H1 (cell line): ENCODE measurements at regions not wholly inside any gene's neighbourhood (a gene's known extent, or its start where the extent isn't known, plus 50 kb on each side); places are given as distances from the start of the nearest gene placed in this dataset.

ENCODE experiments used
- CTCF ChIA-PET: fragments of 300-600 bp; sonication (Branson Sonifier 250); formaldehyde crosslinking; loops from one replicate; lab custom pipeline; 2021; ENCODE audit not compliant: partially characterized antibody; lab: Charles Lee
- POLR2A ChIA-PET: fragments of 300-600 bp; sonication (Branson Sonifier 250); formaldehyde crosslinking; loops from one replicate; lab custom pipeline; 2021; ENCODE audit warnings: inconsistent platforms; ENCODE audit not compliant: partially characterized antibody; lab: Charles Lee
- DNase-seq, 2 experiments: peaks; one replicate each; pipeline versions ENCODE4 v3.0.0 to v3.0.0-alpha.2; 2010 to 2022; ENCODE audit warnings: low spot score in 2 of 2, low read depth in 1 of 2, mixed read lengths in 1 of 2
- FAIRE-seq: peaks from 2 replicates; lab custom pipeline; 2011; peaks lifted over from hg19 to GRCh38; lab: Jason Lieb, UNC
- H2AFZ ChIP-seq: 2 replicates; pipeline ENCODE4 v1.8.1; 2012; ENCODE audit warnings: low read length, inconsistent platforms
- H2AK5ac ChIP-seq: 2 replicates; pipeline ENCODE4 v1.6.1; 2013; ENCODE audit warnings: low read depth, low read length
- H2BK120ac ChIP-seq: replicated peaks from 2 replicates; pipeline ENCODE3; 2013; ENCODE audit warnings: low read depth, low read length, inconsistent platforms
- H2BK12ac ChIP-seq: 2 replicates; pipeline ENCODE4 v1.6.1; 2013; ENCODE audit warnings: low read depth, low read length
- H2BK15ac ChIP-seq: 2 replicates; pipeline ENCODE4 v1.6.1; 2013; ENCODE audit warnings: low read length
- H2BK20ac ChIP-seq: 2 replicates; pipeline ENCODE4 v1.6.1; 2013; ENCODE audit warnings: low read length
- H2BK5ac ChIP-seq: 2 replicates; pipeline ENCODE4 v1.6.1; 2013; ENCODE audit warnings: low read depth, low read length
- H3K14ac ChIP-seq: 2 replicates; pipeline ENCODE4 v1.6.1; 2013; ENCODE audit warnings: inconsistent platforms; ENCODE audit not compliant: insufficient read length
- H3K18ac ChIP-seq: 2 replicates; pipeline ENCODE4 v1.6.1; 2013; ENCODE audit warnings: low read length; ENCODE audit errors: extremely low read depth
- H3K23ac ChIP-seq: 2 replicates; pipeline ENCODE4 v1.6.1; 2013; ENCODE audit warnings: inconsistent platforms; ENCODE audit not compliant: insufficient read length
- H3K23me2 ChIP-seq: 2 replicates; pipeline ENCODE4 v1.6.1; 2013; ENCODE audit warnings: low read depth, low read length
- H3K27ac ChIP-seq: 2 replicates; pipeline ENCODE4 v1.6.1; 2011; ENCODE audit warnings: low read depth, low read length, inconsistent platforms
- H3K27me3 ChIP-seq, 4 experiments: replicated peaks in 1 of 4; 1 replicate in 1 of 4; 2 replicates in 3 of 4; pipeline versions ENCODE4 v1.6.1 to v1.8.1; 2011 to 2013; ENCODE audit warnings: low read length in 3 of 4, mild to moderate bottlenecking in 3 of 4, inconsistent platforms in 2 of 4, mixed read lengths in 2 of 4, moderate library complexity in 1 of 4; ENCODE audit not compliant: control insufficient read depth in 3 of 4, insufficient read depth in 3 of 4; ENCODE audit errors: extremely low read depth in 1 of 4
- H3K36me3 ChIP-seq, 4 experiments: 2 replicates each; pipeline versions ENCODE4 v1.6.1 to v1.8.1; 2011 to 2013; ENCODE audit warnings: mild to moderate bottlenecking in 4 of 4, low read length in 3 of 4, moderate library complexity in 2 of 4, control low read depth in 1 of 4, inconsistent platforms in 1 of 4; ENCODE audit not compliant: insufficient read depth in 4 of 4, control insufficient read depth in 2 of 4
- H3K4ac ChIP-seq: replicated peaks from 2 replicates; pipeline ENCODE3; 2013; ENCODE audit warnings: low read length, low read depth, mixed read lengths, inconsistent platforms; ENCODE audit not compliant: insufficient read length
- H3K4me1 ChIP-seq, 4 experiments: replicated peaks in 1 of 4; 1 replicate in 1 of 4; 2 replicates in 3 of 4; pipeline versions ENCODE4 v1.6.1 to v1.8.1; 2011 to 2013; ENCODE audit warnings: low read length in 3 of 4, inconsistent platforms in 2 of 4, mixed read lengths in 1 of 4; ENCODE audit not compliant: insufficient read depth in 4 of 4, control insufficient read depth in 3 of 4
- H3K4me2 ChIP-seq, 2 experiments: 2 replicates each; pipeline versions ENCODE4 v1.6.1 to v1.8.1; 2011 to 2013; ENCODE audit warnings: low read depth in 2 of 2, low read length in 2 of 2, control low read depth in 1 of 2, inconsistent platforms in 1 of 2, mild to moderate bottlenecking in 1 of 2; ENCODE audit not compliant: insufficient read depth in 1 of 2
- H3K4me3 ChIP-seq, 4 experiments: fragments of 200-600, 300-600 bp in 1 of 4; sonication (generic), shearing (Covaris generic), sonication (Bioruptor Twin) in 1 of 4; 2 replicates each; pipeline versions ENCODE4 v1.5.1 to v1.8.1; 2011 to 2016; ENCODE audit warnings: low read length in 4 of 4, low read depth in 3 of 4, control low read depth in 2 of 4, inconsistent platforms in 2 of 4, mild to moderate bottlenecking in 2 of 4, mixed read lengths in 1 of 4, moderate library complexity in 1 of 4; ENCODE audit not compliant: insufficient read depth in 2 of 4; ENCODE audit errors: extremely low read depth in 1 of 4
- H3K56ac ChIP-seq: replicated peaks from 2 replicates; pipeline ENCODE3; 2013; ENCODE audit warnings: low read depth, mild to moderate bottlenecking, mixed read lengths, low read length, inconsistent platforms; ENCODE audit not compliant: insufficient read length
- H3K79me1 ChIP-seq: 2 replicates; pipeline ENCODE4 v1.6.1; 2013; ENCODE audit warnings: low read depth, low read length, control low read depth
- H3K79me2 ChIP-seq, 2 experiments: 2 replicates each; pipeline versions ENCODE4 v1.6.1 to v1.8.1; 2012 to 2013; ENCODE audit warnings: low read length in 2 of 2, mild to moderate bottlenecking in 2 of 2, inconsistent platforms in 1 of 2; ENCODE audit not compliant: insufficient read depth in 2 of 2, control insufficient read depth in 1 of 2
- H3K9ac ChIP-seq, 4 experiments: replicated peaks in 1 of 4; 1 replicate in 1 of 4; 2 replicates in 3 of 4; pipeline versions ENCODE4 v1.6.1 to v1.8.1; 2011 to 2013; ENCODE audit warnings: low read depth in 3 of 4, low read length in 3 of 4, control low read depth in 2 of 4, mild to moderate bottlenecking in 2 of 4, moderate library complexity in 2 of 4, inconsistent platforms in 1 of 4; ENCODE audit errors: extremely low read depth in 1 of 4
- H3K9me3 ChIP-seq, 2 experiments: 2 replicates each; pipeline versions ENCODE4 v1.6.1 to v1.8.1; 2012 to 2013; ENCODE audit warnings: mild to moderate bottlenecking in 2 of 2, moderate library complexity in 2 of 2, control low read depth in 1 of 2, inconsistent platforms in 1 of 2, low read depth in 1 of 2, low read length in 1 of 2, mixed read lengths in 1 of 2; ENCODE audit not compliant: insufficient read depth in 2 of 2
- H4K20me1 ChIP-seq, 2 experiments: replicated peaks in 1 of 2; 2 replicates each; pipeline versions ENCODE3 to v1.8.1; 2011 to 2013; ENCODE audit warnings: inconsistent platforms in 2 of 2, low read length in 2 of 2, mild to moderate bottlenecking in 1 of 2; ENCODE audit not compliant: insufficient read depth in 2 of 2, control insufficient read depth in 1 of 2
- H4K5ac ChIP-seq: 2 replicates; pipeline ENCODE4 v1.6.1; 2013; ENCODE audit warnings: low read length, low read depth, mixed read lengths, inconsistent platforms; ENCODE audit not compliant: insufficient read length
- H4K8ac ChIP-seq: 2 replicates; pipeline ENCODE4 v1.8.0; 2013; ENCODE audit warnings: mild to moderate bottlenecking, moderate library complexity, low read length, inconsistent platforms; ENCODE audit not compliant: insufficient read depth; ENCODE audit errors: extremely low read depth
- H4K91ac ChIP-seq: replicated peaks from 2 replicates; pipeline ENCODE3; 2013; ENCODE audit warnings: low read length, mixed read lengths, inconsistent platforms; ENCODE audit not compliant: insufficient read length
- ASH2L ChIP-seq: fragments of 200-600, 300-600 bp; sonication (generic); IDR thresholded peaks from one replicate; pipeline ENCODE4 v1.7.1; 2017; ENCODE audit warnings: low read length
- BACH1 ChIP-seq: IDR thresholded peaks from 2 replicates; pipeline ENCODE4 v1.6.1; 2012; ENCODE audit warnings: low read length, improper control_type of control experiment
- CHD1 ChIP-seq: IDR thresholded peaks from 2 replicates; pipeline ENCODE4 v1.6.1; 2012; ENCODE audit warnings: low read depth, low read length, improper control_type of control experiment
- CREB1 ChIP-seq: IDR thresholded peaks from 2 replicates; pipeline ENCODE4 v1.6.1; 2012; ENCODE audit warnings: inconsistent platforms
- CTBP2 ChIP-seq: IDR thresholded peaks from 2 replicates; pipeline ENCODE4 v1.7.0; 2011; ENCODE audit warnings: borderline replicate concordance, mild to moderate bottlenecking, moderate library complexity, mixed read lengths, low read length; ENCODE audit not compliant: insufficient read depth, insufficient read length
- EP300 ChIP-seq, 2 experiments: IDR thresholded peaks; 1 replicate in 1 of 2; 2 replicates in 1 of 2; pipeline ENCODE4 v1.6.1; 2011 to 2012; ENCODE audit warnings: low read depth in 2 of 2, low read length in 2 of 2, mild to moderate bottlenecking in 2 of 2, borderline replicate concordance in 1 of 2, inconsistent platforms in 1 of 2, moderate library complexity in 1 of 2
- GTF2F1 ChIP-seq: IDR thresholded peaks from 2 replicates; pipeline ENCODE4 v1.6.1; 2012; ENCODE audit warnings: low read depth, low read length, improper control_type of control experiment, borderline replicate concordance
- HDAC2 ChIP-seq, 2 experiments: fragments of 300-600 bp in 1 of 2; sonication (generic) in 1 of 2; IDR thresholded peaks; 2 replicates each; pipeline ENCODE4 v1.6.1; 2011 to 2012; ENCODE audit warnings: low read depth in 2 of 2, low read length in 2 of 2, mild to moderate bottlenecking in 2 of 2, moderate library complexity in 2 of 2, borderline replicate concordance in 1 of 2, inconsistent platforms in 1 of 2
- KDM1A ChIP-seq: fragments of 200-600, 300-600 bp; sonication (generic); IDR thresholded peaks from 2 replicates; pipeline ENCODE4 v1.7.1; 2016; ENCODE audit warnings: mild to moderate bottlenecking, low read length, borderline replicate concordance
- KDM5A ChIP-seq: fragments of 200-600 bp; IDR thresholded peaks from 2 replicates; pipeline ENCODE4 v1.7.1; 2012; ENCODE audit warnings: mild to moderate bottlenecking, low read length, inconsistent platforms, mixed read lengths
- POLR2A ChIP-seq, 2 experiments: IDR thresholded peaks; 1 replicate in 1 of 2; 2 replicates in 1 of 2; pipeline ENCODE4 v1.6.1; 2011; ENCODE audit warnings: low read depth in 2 of 2, low read length in 2 of 2, mild to moderate bottlenecking in 2 of 2; ENCODE audit errors: control extremely low read depth in 1 of 2
- RBBP5 ChIP-seq: IDR thresholded peaks from 2 replicates; pipeline ENCODE4 v1.7.1; 2012; ENCODE audit warnings: low read depth, mild to moderate bottlenecking, inconsistent platforms, low read length, moderate library complexity, borderline replicate concordance
- TCF12 ChIP-seq: IDR thresholded peaks from 2 replicates; pipeline ENCODE4 v1.6.1; 2011; ENCODE audit warnings: low read depth, mild to moderate bottlenecking, low read length
- YY1 ChIP-seq: IDR thresholded peaks from 2 replicates; pipeline ENCODE4 v1.6.1; 2011; ENCODE audit warnings: low read depth, mild to moderate bottlenecking, low read length
- ZNF274 ChIP-seq: IDR thresholded peaks from 2 replicates; pipeline ENCODE4 v1.7.0; 2012; ENCODE audit warnings: low read length, borderline replicate concordance; ENCODE audit errors: extremely low read depth
- WGBS, 2 experiments: shearing (Covaris generic) in 1 of 2; methylation state at CpG; one replicate each; pipeline versions ENCODE4 v1.1.6 to v1.1.7; 2013 to 2015; ENCODE audit warnings: low lambda C conversion rate in 2 of 2, mixed read lengths in 2 of 2, inconsistent platforms in 1 of 2, low coverage in 1 of 2, missing lambda C conversion rate in 1 of 2; ENCODE audit not compliant: insufficient replicate concordance in 2 of 2, insufficient coverage in 1 of 2, insufficient read length in 1 of 2; ENCODE audit errors: extremely low coverage in 1 of 2, missing lambda C conversion rate in 1 of 2; 5-methylcytosine and 5-hydroxymethylcytosine counted together

- POLR2A ChIA-PET, result no interaction called here
- Histone ChIP-seq H3K27ac (no peak overlapping the region), H3K79me1 (no peaks in the 10 kb centered on the region), H3K23ac (no peak overlapping the region), H3K4me2 (no peak overlapping the region), H4K8ac (no peak overlapping the region), H3K14ac (no peak overlapping the region), H3K9ac (peak overlapping the region in 1 of 4 experiments; percentile 32; a peak in 1 of 7 replicates), H2BK5ac (no peak overlapping the region), H3K56ac (peak overlapping the region; percentile 39), H3K27me3 (no peaks in the 10 kb centered on the region), H2AK5ac (no peak overlapping the region), H4K91ac (no peak overlapping the region), H2BK120ac (no peak overlapping the region), H3K9me3 (no peaks in the 10 kb centered on the region), H3K4ac (no peak overlapping the region), H3K4me3 (no peak overlapping the region), H3K4me1 (no peaks in the 10 kb centered on the region), H3K23me2 (no peaks in the 10 kb centered on the region), H3K18ac (no peak overlapping the region), H4K20me1 (peaks cover 0 to 2% of the 10 kb centered on the region in 2 experiments), H3K79me2 (no peaks in the 10 kb centered on the region), H2BK20ac (no peak overlapping the region), H2BK12ac (no peak overlapping the region), H3K36me3 (no peaks in the 10 kb centered on the region), H2AFZ (no peak overlapping the region), H2BK15ac (no peak overlapping the region), H4K5ac (no peak overlapping the region)
- DNase-seq (no peak), FAIRE-seq (no peak)
- CTCF ChIA-PET, result interaction anchor here (1.4 to 2.6 kb wide), 3 partner anchors 9 to 30 kb away, joined by 3 to 11 read pairs (median 4); no protein-coding TSS in a partner anchor
- WGBS, 2 experiments, result 85 to 100% methylated on average over 2 to 7 of the region's 7 CpGs
- TF ChIP-seq YY1 (no peak), POLR2A (IDR thresholded peaks at IDR 0.05; ENCODE audit: control extremely low read depth in 1 of 2, low read depth in 2 of 2, low read length in 2 of 2) (no peak), KDM1A (no peak), TCF12 (no peak), ASH2L (no peak), EP300 (IDR thresholded peaks at IDR 0.05; ENCODE audit: borderline replicate concordance in 1 of 2, low read depth in 2 of 2, low read length in 2 of 2) (no peak), HDAC2 (IDR thresholded peaks at IDR 0.05; ENCODE audit: borderline replicate concordance in 1 of 2, low read depth in 2 of 2, low read length in 2 of 2) (no peak), CTBP2 (no peak), RBBP5 (no peak), CREB1 (no peak), BACH1 (no peak), ZNF274 (no peak), KDM5A (no peak), CHD1 (no peak), GTF2F1 (no peak)
These were observed 99.0 kb upstream of the AKAP13 start for GRCh38 chr15:85281293-85281882.
